Common myeloid progenitor, CD34-positive (primary cell): ENCODE measurements at regions not wholly inside any gene's neighbourhood (a gene's known extent, or its start where the extent isn't known, plus 50 kb on each side); places are given as distances from the start of the nearest gene placed in this dataset.
"Not testable (repeated sequence)": the region's sequence is repeated elsewhere in the genome, so short reads cannot be mapped to it uniquely, and the experiment has no call there.

ENCODE experiments used
- CTCF ChIA-PET: fragments of 350-600 bp; sonication (Branson Sonifier 250); formaldehyde crosslinking; loops from one replicate; lab custom pipeline; 2021; ENCODE audit warnings: antibody characterized with exemption; lab: Charles Lee
- POLR2A ChIA-PET: fragments of 350-600 bp; sonication (Branson Sonifier 250); formaldehyde crosslinking; loops from one replicate; lab custom pipeline; 2021; ENCODE audit warnings: antibody characterized with exemption; lab: Charles Lee
- DNase-seq, 3 donors: peaks; one replicate each; pipeline versions ENCODE4 v3.0.0 to v3.0.0-alpha.2; 2013
- H3K27ac ChIP-seq, 2 experiments: 1 replicate in 1 of 2; 2 replicates in 1 of 2; pipeline ENCODE4 v1.7.0; 2013; ENCODE audit warnings: inconsistent platforms in 2 of 2, low read length in 2 of 2, mild to moderate bottlenecking in 2 of 2, low read depth in 1 of 2, moderate library complexity in 1 of 2; ENCODE audit not compliant: severe bottlenecking in 2 of 2, insufficient read depth in 1 of 2, poor library complexity in 1 of 2
- H3K27me3 ChIP-seq, 5 experiments: replicated peaks in 2 of 5; 1 replicate in 3 of 5; 2 replicates in 2 of 5; pipeline versions ENCODE4 v1.6.1 to v1.7.0; 2013; ENCODE audit warnings: low read length in 4 of 5, mild to moderate bottlenecking in 2 of 5, moderate library complexity in 2 of 5, inconsistent platforms in 1 of 5; ENCODE audit not compliant: insufficient read depth in 5 of 5, control insufficient read depth in 4 of 5
- H3K36me3 ChIP-seq, 4 experiments: 1 replicate in 2 of 4; 2 replicates in 2 of 4; pipeline versions ENCODE4 v1.6.1 to v1.7.0; 2013; ENCODE audit warnings: low read length in 3 of 4, control low read depth in 1 of 4, mild to moderate bottlenecking in 1 of 4; ENCODE audit not compliant: control insufficient read depth in 4 of 4, insufficient read depth in 4 of 4
- H3K4me1 ChIP-seq, 4 experiments: 1 replicate in 3 of 4; 2 replicates in 1 of 4; pipeline versions ENCODE4 v1.6.1 to v1.7.1; 2013; ENCODE audit warnings: low read length in 3 of 4, mild to moderate bottlenecking in 3 of 4, control low read depth in 1 of 4, inconsistent platforms in 1 of 4, moderate library complexity in 1 of 4; ENCODE audit not compliant: control insufficient read depth in 4 of 4, insufficient read depth in 4 of 4; ENCODE audit errors: control extremely low read depth in 1 of 4
- H3K4me3 ChIP-seq, 7 experiments: 1 replicate in 4 of 7; 2 replicates in 3 of 7; pipeline versions ENCODE4 v1.5.1 to v1.7.0; 2013; ENCODE audit warnings: mild to moderate bottlenecking in 7 of 7, low read length in 6 of 7, moderate library complexity in 6 of 7, inconsistent platforms in 2 of 7, low read depth in 2 of 7, control low read depth in 1 of 7; ENCODE audit not compliant: insufficient read depth in 4 of 7, control insufficient read depth in 1 of 7; ENCODE audit errors: extremely low read depth in 1 of 7
- H3K9me3 ChIP-seq, 5 experiments: 1 replicate in 4 of 5; 2 replicates in 1 of 5; pipeline versions ENCODE4 v1.6.1 to v1.7.1; 2013; ENCODE audit warnings: low read length in 4 of 5, mild to moderate bottlenecking in 2 of 5, inconsistent platforms in 1 of 5, low read depth in 1 of 5, moderate library complexity in 1 of 5; ENCODE audit not compliant: control insufficient read depth in 4 of 5, insufficient read depth in 2 of 5; ENCODE audit errors: control extremely low read depth in 1 of 5
- WGBS: methylation state at CpG from one replicate; pipeline ENCODE4 v1.1.5; 2013; ENCODE audit not compliant: insufficient coverage; 5-methylcytosine and 5-hydroxymethylcytosine counted together

DNA sequence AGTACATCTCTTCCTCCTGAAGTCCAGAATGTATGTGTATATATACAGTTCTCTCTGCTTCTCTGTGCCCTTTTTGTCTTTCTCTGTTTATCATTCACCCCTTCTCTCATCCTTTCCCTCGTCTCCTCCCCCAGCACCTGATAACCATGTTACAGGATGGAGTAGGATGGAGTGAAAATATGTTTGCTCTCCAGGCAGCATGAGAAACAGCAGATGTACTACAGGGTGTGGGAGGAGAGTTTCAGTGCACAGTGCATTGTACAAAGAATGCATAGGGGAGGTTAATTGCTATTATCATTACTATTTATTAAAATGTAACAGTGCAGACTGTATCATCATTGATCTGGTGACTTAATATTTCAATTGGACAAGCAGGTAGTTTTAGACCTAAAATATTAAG, 104.5 kb downstream of the MFAP3L start:
- Histone ChIP-seq H3K27me3 (no peaks in the 10 kb centered on the region), H3K9me3 (peaks cover 0 to 6% (median 1%) of the 10 kb centered on the region in 5 experiments), H3K4me3 (no peak overlapping the region), H3K4me1 (peaks cover 0 to 7% (median 2%) of the 10 kb centered on the region in 4 experiments), H3K27ac (no peak overlapping the region), H3K36me3 (no peaks in the 10 kb centered on the region)
- POLR2A ChIA-PET, result no interaction called here
- no CpG with 5 or more reads among the region's 1 CpG for WGBS
- no peak for DNase-seq
- CTCF ChIA-PET, result no interaction called here

DNA sequence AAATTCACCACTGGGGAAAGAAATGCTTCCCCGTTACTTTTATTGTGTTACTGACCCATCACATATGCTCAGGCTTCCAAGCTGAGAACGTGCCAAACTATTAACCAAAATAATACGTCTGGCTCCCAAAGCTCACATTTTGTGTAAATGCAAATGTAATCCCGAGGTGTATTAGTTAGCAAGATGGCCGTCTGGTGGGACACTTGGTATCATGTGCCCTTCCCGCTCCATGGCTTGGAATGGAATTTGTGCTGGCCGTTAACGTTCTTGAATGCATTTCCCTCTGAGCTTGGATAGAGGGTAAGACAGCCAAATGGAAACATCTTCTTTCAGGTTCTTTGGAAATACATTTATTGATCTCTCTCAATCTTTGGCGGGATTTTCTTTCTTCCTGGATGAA, 105.0 kb downstream of the MFAP3L start:
- Histone ChIP-seq H3K4me3 (no peak overlapping the region), H3K27ac (no peak overlapping the region), H3K9me3 (peaks cover 0 to 10% (median 4%) of the 10 kb centered on the region in 5 experiments), H3K4me1 (peaks cover 0 to 3% (median under 1%) of the 10 kb centered on the region in 4 experiments), H3K27me3 (no peaks in the 10 kb centered on the region), H3K36me3 (no peaks in the 10 kb centered on the region)
- ChIA-PET CTCF (no interaction called here), POLR2A (no interaction called here)
- 95% methylated on average over 8 of the region's 9 CpGs for WGBS
- DNase-seq, result no peak

- POLR2A ChIA-PET, result not testable (repeated sequence)
These were observed 106.7 kb downstream of the MFAP3L start for GRCh38 chr4:169919194-169920124.

DNA sequence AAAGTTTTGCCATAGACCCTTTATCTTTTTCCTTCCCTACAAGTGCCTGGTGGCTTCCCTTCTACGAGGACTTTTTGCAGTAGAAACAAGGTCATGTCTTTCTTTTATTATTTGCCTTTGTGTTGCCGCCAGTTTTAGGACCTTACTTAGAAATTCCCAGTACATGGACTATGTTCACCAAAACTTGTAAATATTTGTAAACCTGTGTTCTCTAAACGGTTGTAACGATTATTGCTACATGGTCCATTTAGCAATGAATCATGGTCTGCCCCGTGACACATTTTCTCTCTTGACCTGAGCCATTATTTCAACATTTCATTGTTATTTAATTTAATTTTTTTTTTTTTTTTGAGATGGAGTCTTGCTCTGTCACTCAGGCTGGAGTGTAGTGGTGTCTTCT, 110.7 kb downstream of the MFAP3L start:
- Histone ChIP-seq H3K4me3 (no peak overlapping the region), H3K27ac (no peak overlapping the region), H3K27me3 (no peaks in the 10 kb centered on the region), H3K4me1 (no peaks in the 10 kb centered on the region), H3K36me3 (no peaks in the 10 kb centered on the region), H3K9me3 (peaks cover 0 to 10% (median 4%) of the 10 kb centered on the region in 5 experiments)
- ChIA-PET CTCF (interaction anchor here (0.8 to 1.2 kb wide), 2 partner anchors 9 to 13 kb away, joined by 3 read pairs; no protein-coding TSS in a partner anchor), POLR2A (no interaction called here)
- WGBS, result 100% methylated on average over 4 of the region's 5 CpGs
- DNase-seq, result no peak

More at GRCh38 chr4:169919194-169920124, 106.7 kb downstream of the MFAP3L start:
- H3K27me3 ChIP-seq, H3K36me3 ChIP-seq, DNase-seq, H3K27ac ChIP-seq, H3K4me1 ChIP-seq, H3K4me3 ChIP-seq, CTCF ChIA-PET, H3K9me3 ChIP-seq: not testable (repeated sequence)
- WGBS, result 94% methylated on average over 11 of the region's 12 CpGs

DNA sequence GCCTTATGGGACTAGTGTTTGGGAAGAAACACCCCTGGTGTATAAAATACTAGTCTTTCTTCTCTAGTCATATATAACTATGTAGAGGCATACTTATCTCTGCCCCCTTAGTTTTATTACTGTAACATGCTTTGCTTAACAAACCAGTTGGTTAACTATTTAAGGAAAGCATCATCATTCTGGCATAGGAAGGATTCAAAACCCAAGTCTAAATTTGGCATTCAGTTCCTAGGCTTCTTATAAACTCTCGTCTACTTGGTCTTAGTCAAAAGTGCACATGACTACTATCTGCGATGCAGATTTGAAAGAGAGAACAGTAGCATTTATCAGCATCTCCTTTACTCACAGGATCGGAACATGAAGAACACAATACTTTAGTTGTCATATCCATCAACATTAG, 111.3 kb downstream of the MFAP3L start:
- H3K4me1 ChIP-seq, result no peaks in the 10 kb centered on the region
- ChIA-PET POLR2A (no interaction called here), CTCF (interaction anchor here (0.8 kb wide), 1 partner anchor 8 kb away, joined by 3 read pairs; no protein-coding TSS in a partner anchor)

GRCh38 chr4:169912996-169913395, 113.2 kb downstream of the MFAP3L start:
- POLR2A ChIA-PET, result no interaction called here

More for the DNA sequence above, 111.3 kb downstream of the MFAP3L start:
- no peaks in the 10 kb centered on the region for H3K36me3 ChIP-seq
- DNase-seq, result no peak
- no peak overlapping the region for H3K4me3 ChIP-seq
- H3K27me3 ChIP-seq, result no peaks in the 10 kb centered on the region
- 100% methylated on average over 2 of the region's 3 CpGs for WGBS
- H3K27ac ChIP-seq, result no peak overlapping the region
- H3K9me3 ChIP-seq, result peaks cover 0 to 10% (median 4%) of the 10 kb centered on the region in 5 experiments

DNA sequence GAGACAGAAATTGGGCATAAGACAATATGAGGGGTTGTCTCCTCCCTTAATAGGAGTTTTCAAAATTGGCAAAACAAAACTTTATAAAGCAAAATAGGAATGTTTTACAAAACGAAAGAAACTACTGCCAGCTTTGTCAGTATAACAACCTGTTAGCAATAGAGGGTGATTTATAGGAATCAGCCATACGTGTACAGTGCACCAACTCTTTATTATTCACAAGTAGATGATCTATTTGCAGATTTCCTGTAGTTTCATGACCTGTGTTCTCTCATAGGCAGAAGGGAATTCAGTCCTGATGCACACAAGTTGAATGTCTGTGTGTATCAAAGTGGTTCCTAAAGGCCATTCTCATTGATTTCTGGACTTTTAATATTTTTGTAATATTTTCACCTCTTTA, 116.3 kb downstream of the MFAP3L start:
- no peaks in the 10 kb centered on the region for H3K27me3 ChIP-seq
- no peak overlapping the region for H3K27ac ChIP-seq
- no peaks in the 10 kb centered on the region for H3K36me3 ChIP-seq
- ChIA-PET POLR2A (no interaction called here), CTCF (no interaction called here)
- no peaks in the 10 kb centered on the region for H3K4me1 ChIP-seq
- no peak overlapping the region for H3K4me3 ChIP-seq
- no peak for DNase-seq
- no peaks in the 10 kb centered on the region for H3K9me3 ChIP-seq
- no CpG with 5 or more reads among the region's 2 CpGs for WGBS

More at GRCh38 chr4:169912996-169913395, 113.2 kb downstream of the MFAP3L start:
- CTCF ChIA-PET, result no interaction called here
- H3K27me3 ChIP-seq, result no peaks in the 10 kb centered on the region
- no peak overlapping the region for H3K27ac ChIP-seq
- H3K4me1 ChIP-seq, result no peaks in the 10 kb centered on the region
- peaks cover 0 to 10% (median 4%) of the 10 kb centered on the region in 5 experiments for H3K9me3 ChIP-seq
- H3K4me3 ChIP-seq, result no peak overlapping the region
- WGBS, result no CpG with 5 or more reads among the region's 3 CpGs
- no peak for DNase-seq
- H3K36me3 ChIP-seq, result no peaks in the 10 kb centered on the region
